HG02981 (cell line): ENCODE measurements at regions not wholly inside any gene's neighbourhood (a gene's known extent, or its start where the extent isn't known, plus 50 kb on each side); places are given as distances from the start of the nearest gene placed in this dataset.
"Not testable (repeated sequence)": the region's sequence is repeated elsewhere in the genome, so short reads cannot be mapped to it uniquely, and the experiment has no call there.

Experiments used
- ATAC-seq: cut with Tn5 transposase; IDR thresholded peaks from one replicate; pipeline ENCODE4 v1.9.1; 2021; ENCODE audit warnings: mild to moderate bottlenecking, moderate library complexity; ENCODE audit not compliant: unreplicated experiment

DNA sequence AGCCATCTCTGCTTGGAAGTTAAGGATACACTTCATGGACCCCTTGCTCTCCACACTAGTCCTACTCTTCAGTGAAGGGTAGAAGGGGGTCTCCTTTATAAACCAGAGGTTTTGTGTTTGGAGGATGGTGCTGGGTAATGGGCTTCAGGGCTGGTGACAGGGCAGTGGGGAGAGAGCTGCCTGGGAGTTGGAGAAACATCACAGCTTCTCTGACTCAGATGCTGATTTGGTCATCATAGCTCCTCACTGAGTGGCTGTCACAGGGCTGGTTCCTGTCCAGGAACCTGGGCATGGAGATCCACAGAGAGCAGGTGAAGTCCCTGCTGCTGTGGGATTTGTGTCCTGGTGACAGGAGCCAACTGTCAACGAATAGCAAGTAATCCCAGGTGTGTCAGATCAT, 333.9 kb upstream of the ATP10A start:
- ATAC-seq: no peak

DNA sequence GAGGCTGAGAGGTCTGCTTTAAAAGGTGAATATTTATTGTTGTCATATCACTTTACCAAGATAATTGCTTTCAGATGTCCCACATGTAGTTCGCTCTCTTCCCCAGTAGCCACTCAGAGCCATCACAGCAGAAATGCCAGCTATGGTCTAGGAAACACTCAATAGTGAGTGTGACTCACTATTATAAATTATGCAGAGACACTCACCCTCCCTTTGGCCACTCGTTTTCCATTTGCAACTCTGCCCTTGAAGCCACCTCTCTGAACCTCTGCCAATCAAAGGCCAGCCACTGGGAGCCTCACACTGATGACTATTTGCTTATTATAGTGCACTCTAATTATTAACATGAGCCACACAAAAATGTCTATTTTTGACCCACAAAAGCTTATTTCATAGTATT, 328.1 kb upstream of the ATP10A start:
- no peak for ATAC-seq

DNA sequence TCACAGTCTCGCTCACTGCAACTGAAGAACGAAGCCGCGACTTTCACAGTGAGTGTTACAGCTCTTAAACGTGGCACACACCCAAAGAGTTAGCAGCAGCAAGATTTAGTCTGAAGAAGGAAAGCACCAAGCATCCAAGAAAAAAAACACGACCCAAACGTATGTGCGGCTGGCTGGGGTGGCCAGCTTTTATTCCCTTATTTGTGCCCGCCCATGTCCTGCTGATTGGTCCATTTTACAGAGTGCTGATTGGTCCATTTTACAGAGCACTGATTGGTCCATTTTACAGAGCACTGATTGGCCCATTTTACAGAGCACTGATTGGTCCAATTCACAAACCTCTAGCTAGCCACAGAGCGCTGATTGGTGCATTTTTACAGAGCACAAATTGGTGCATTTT, 323.0 kb upstream of the ATP10A start:
- ATAC-seq: not testable (repeated sequence)

DNA sequence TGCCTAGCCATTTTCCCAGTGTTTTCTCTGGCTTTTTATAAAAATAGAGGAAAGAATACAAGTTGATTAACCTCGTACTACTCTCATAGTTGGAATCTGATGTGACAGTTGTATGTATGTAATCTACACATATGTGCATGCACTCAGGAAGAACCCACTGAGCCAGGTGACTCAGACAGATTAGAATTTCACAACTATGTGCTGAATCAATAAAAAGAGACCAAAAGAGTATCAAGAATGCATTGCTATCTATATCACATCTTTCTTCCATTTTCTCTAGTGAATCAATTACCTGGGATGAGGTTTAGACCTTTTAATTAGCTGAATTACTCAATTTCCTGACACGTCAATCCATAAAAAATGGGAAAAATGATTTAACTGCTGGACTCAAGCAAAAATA, 319.3 kb upstream of the ATP10A start:
- ATAC-seq: no peak

DNA sequence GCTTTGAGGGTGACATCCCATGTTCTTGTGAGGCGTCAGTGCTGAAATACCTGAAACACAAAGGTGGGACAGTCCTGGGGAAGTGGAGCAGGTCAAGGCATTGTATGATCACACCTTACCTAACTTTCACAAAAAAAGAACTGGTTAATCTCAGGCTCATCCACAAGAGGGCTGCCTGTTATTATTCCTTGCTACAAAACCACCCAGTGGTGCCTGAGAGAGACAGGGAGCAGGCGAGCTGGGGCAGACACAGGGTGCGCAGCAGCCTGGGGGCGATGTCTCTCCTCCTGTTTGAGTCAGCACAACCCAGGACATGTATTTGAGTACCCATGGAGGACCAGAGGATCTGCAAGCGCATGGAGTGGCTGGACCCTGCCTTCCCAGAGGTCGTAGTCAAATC, 316.8 kb upstream of the ATP10A start:
- ATAC-seq: no peak

DNA sequence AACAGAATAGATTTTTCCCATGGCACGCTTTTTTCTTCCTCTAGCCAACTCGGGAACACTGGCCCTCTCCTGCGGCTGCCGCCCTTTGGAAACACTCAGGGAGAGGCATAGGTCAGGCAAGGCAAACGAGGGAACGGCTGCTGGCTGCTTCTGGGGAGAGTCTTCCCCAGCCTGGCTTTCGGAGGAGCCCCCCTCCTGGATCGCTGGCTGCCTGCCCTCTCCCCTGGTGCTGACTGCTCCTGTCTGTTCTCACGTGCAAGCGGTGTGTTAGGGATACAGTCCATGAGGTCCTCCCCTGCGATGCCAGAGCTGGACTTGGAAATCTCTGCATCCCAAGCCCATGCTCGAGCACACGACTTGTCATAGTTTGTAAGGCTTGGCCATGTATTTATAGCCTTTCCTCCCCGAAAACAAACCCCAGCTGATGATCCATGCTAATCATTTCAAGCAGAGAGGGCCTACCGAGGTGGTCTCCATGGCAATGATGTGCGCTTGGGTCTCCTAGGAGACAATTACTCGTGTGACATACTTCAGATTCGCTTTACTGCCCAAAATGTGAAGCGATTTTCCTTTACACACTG, 315.6 kb upstream of the ATP10A start:
- ATAC-seq: no peak

DNA sequence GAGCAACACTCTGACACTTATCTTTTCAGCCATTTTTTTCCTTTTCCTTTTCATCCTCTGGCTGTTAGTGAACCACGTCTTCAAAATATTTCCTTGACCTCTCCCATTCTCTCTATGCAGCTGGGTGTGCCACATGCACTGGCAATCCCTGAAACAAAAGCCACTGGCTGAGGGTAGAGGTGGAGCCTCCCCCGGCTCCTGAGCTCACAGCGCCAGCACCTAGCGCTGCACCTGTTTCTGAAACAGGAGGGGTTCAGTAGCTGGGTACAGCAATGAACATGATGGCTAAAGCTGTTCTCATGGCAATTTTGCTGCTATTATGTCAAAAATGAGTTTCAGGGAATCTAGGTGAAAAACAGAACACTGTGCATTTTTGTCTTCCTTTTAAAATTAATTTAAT, 314.7 kb upstream of the ATP10A start:
- no peak for ATAC-seq

DNA sequence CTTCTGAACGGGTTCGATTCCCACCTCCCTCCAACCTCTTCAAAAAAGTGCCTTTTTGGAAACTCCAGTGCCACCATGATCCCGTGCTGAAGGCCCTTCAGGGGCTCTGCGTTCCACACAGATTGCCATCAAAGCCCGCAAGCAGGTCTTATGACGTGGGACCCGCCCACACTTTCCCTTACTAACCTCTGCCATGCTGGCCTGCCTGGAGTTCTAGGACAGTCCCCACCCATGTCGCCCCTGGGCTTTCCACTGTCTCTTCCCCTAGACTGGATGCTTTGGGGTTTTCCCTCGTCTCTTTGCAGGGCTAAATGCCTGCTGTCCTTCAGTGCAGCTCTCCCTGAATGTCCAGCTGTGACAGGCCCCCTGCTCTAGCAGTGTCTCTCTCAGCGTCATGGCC, 313.7 kb upstream of the ATP10A start:
- ATAC-seq: no peak

DNA sequence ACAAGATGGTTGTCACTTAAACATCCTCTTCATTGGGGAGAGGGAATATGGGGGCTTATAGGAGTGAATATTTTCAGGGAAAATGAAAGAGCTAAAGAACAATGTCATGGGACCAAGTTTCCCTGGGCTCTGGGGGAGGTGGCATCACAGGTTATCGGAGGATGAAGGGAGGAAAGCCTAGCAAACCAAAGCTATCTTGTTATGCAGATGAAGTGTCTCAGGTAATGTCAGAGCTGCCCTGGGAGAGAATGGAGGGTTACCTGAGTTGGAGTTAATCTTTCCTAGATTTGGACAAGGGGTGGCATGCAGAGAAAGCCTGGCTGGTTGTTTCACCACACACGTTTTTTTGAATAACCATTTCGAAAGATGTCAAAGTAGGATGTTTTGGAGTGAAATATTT, 308.1 kb upstream of the ATP10A start:
- no peak for ATAC-seq

DNA sequence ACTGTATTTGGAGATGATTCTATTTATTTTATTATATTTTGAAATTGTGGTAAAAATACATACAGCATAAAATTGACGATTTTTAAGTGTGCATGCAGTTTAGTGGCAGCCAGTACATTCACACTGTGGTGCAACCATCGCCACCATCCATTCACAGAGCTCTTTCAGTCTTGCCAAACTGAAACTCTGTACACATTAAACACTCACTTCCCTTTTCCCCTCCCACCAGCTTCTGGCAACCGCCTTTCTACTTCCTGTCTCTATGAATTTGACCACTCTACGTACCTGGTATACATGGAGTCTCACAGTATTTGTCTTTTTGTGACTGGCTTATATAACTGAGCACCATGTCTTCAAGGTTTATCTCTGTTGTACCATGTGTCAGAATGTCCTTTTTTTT, 303.3 kb upstream of the ATP10A start:
- no peak for ATAC-seq

DNA sequence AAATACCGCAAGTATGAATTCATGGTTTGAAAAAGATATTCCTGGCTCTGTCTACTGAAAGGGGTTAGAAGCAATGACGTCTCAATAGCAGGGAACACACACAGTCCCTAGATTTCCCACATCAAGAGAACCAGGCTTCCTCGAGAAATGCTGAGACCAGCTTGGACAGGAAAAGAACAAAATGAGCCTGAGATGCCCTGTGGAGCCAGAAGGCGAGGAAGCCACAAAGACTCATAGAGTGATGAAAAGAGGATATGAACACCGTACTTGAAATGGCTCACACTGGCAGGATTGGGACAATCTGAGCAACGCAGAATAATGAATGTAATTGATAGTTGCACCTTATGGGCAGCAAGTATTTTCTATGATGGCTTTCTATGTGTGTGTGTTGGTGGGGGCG, 302.4 kb upstream of the ATP10A start:
- no peak for ATAC-seq

DNA sequence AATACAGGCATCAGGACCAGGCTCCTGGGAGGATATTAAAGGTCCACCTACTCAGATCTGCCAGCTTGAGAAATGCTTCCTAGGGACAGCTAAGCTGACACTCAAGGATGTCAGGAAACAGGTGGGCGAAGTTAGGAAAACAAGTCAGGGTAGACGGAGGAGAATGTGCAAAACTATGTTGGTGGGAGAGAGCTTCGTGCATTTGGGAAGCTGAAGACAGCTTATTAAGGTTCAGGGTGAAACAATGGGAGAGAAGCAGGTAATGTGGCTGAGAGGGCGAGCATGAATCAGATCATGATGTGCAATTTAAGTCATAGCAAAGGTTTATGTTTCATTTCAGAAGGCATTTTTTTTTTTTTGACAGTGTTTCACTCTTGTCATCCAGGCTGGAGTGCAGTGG, 297.2 kb upstream of the ATP10A start:
- ATAC-seq: no peak

DNA sequence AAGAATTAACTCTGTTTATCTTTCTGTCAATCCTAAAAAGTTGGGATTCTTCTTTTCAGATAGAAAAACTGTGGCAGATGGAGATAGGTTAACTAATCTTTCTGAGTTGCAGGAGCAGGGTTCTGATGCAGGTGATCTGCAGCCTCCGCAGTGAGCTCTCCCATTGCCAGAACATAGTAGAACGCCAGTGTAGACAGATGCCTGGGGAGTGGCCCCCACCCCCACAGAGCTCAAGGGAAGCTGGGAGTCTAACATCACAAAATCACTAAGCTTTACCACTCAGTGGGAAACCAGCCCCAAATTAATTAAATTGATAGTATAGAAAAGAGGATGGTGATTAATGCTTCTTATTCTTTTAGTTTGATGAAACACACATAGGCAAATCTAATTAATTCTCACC, 295.0 kb upstream of the ATP10A start:
- ATAC-seq: no peak

DNA sequence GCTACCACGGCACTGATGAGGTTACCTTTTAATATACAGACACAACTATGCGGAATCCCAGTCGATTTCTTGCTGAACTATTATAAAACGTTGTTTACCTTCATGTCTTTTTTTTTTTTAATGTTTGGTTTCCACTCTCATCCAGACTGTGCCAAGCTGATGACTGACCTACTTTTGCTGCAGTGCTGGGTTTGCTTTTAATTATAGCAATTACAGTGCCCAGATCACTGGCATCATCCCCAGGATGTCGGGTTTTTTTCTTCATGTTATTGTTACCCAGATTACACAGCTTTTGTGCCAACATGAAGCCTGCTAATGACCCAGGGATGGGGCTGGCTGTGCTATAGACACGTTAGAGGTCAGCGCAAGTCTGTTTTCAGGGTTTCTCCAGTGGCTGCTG, 294.0 kb upstream of the ATP10A start:
- ATAC-seq: no peak

DNA sequence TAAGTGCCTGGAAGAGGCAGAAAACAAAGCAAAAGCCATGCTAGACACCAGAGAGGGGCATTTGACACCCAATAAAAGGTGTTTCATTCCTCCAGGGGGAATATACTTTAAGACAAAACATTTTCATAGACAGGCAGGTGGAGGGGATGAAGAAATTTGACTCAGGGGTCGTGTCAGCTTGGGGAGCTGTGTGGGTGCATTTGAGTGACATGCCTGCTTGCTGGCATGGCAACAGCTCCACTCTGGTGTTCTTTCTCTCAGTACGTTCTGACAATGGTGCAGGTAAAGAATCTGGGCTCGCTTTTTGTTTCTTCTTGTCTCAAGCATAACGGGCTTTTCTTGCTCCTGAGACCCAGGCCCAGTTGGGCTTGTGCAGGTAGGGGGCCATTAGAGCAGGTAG, 292.9 kb upstream of the ATP10A start:
- ATAC-seq: no peak

DNA sequence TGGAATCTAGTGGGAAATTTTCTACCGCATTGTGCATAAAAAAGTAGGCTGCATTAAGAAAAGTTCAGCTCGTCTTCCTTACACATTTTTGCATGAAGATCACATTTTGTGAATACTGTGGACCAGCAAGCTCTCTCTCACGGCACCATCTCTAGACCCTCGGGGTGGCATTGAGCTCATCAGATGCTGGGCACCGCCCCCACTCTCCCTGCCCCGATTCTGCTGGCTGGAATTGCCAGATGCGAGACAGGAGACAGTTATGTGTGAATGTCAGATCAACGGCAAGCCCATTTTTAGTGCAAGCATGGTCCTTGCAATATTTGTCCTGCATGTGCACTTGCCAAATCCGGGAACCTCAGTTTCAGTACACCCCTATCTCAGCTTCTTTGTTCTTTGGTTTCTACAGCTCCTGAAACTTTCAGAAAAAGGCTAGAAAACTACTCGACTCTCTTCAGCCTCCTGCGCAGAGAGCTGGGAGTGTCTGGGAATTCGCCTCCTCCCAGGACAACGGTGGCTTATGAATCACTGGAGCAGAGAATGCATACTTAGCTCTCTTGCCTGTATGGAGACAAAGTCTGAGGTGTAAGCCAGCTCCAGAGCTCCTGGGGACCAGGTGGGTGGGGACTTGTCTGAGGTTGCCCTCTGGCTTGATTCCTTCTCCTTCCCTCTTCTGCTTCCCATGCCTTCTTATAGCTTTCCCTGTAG, 285.2 kb upstream of the ATP10A start:
- no peak for ATAC-seq

DNA sequence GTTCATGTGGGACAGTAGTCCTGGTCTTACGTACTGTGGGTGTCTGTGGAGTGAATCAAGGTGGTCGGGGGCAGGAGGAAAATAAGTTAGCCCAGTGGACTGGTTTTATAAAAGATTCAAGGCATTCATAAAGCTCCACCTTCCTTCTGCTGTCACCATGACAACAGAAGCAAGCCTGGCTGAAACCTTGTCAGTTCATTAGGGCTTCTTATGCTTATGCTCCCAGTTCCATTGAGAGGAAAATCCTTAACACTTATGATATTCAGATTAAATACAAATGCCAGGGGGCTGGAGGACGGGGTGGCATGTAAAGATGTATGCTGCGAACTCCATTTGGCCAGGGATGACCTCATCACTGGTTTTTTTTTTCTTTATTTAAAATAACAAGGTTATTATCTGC, 283.1 kb upstream of the ATP10A start:
- ATAC-seq: no peak

DNA sequence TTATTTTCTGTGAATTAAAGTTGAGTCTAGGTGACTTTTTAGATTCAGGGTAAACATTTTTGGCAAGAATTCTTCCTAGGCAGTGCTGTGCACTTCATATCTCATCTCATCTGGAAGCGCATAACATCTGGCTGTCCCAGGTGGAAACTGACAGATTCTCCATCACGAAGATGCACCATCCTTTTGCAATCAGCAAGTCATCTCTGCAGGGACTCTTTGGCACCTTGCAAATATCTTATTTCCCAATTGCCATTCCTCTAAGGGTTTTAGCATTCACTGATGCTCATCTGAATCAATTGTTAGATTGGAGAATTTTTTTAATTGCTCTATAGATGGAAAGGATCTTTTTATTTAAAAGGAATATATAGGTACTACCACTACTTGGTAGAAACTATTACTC, 282.7 kb upstream of the ATP10A start:
- ATAC-seq: no peak

DNA sequence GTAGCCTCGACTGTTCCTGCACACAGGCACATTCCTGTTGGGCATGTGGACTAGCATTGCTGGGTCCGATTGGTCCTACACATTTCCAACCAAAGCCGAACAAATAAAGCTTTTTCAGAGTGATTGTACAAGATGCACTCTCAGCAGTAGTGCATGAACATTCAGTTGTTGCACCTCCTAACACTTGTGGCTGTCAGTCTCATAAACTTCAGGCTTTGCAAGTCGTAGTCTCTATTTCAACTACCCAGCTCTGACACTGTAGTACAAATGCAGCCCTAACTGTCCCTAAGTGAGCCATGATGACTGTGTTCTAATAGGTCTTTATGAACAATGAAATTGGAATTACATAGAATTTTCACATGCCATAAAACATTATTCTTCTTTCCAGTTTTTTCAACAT, 281.7 kb upstream of the ATP10A start:
- ATAC-seq: no peak

DNA sequence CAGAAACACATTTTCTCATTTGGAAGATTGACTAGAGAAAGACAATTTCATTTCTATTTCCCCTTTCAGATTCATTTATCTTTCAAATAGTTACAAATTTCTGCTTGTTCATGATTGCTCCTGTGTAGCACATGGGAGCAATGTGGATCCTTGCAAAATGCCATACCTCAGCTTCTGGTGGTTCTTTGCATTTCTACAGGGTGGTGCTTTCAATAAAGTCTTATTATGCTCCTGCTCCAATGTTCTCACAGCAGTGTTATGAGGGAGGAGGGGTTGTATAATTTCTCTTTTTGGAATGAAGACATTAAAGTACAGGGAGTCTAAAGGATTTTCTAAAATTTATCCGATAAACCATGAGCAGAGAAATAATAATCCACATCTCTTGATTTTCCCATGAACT, 280.1 kb upstream of the ATP10A start:
- no peak for ATAC-seq

DNA sequence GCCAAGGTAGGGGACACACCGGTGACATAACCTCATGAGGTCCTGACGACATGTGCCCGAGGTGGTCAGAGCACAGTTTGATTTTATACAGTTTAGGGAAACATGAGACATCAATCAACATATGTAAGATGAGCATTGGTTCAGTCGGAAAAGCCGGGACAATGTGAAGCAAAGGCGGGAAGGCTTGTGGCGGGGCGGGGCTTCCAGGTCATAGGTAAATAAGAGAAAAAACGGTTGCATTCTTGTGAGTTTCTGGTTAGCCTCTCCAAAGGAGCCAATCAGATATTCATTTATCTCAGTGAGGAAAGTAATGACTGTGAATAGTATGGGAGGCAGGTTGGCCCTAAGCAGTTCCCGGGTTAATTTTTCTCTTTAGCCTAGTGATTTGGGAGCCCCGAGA, 271.7 kb upstream of the ATP10A start:
- no peak for ATAC-seq

DNA sequence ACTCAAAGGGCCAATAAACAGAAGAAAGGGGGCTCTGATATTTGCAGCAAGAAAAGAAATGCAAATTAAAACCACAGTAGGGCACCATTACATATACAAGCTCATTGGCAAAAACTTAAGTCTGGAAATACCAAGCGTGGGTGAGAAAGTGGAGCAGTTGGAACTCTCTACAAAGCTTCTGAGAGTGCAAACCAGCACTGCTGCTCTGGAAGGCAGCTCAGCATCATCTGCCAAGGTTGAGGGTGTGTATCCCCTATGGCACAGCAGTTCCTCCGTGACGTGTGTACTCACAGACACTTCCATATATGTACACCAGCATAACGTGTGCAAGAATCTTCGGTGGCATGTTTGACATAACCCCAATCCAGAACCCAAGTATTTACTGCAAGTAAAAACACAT, 271.0 kb upstream of the ATP10A start:
- no peak for ATAC-seq

DNA sequence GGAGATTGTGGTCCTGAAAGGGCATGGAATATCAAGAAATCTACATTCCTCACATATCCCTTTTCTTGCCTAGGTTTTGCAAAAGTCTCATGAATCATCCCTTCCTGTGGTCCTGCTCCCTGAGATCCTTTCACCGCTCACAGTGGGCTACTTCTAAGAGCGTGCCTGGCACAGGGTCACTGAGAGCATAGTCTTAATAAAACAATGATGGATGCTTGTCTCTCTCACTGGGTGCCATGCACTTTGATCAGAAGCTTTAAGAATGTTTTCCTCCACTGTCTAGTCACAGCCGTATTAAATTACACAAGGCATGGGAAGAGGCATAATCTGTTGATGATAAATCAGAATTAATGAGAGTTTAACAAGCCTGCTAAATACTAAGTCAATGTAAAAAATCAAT, 269.7 kb upstream of the ATP10A start:
- no peak for ATAC-seq
